ENCODE measurements at regions not wholly inside any gene's neighbourhood (a gene's known extent, or its start where the extent isn't known, plus 50 kb on each side); places are given as distances from the start of the nearest gene placed in this dataset.

GRCh38 chr10:55378196-55378595 is 577.2 kb upstream of the PCDH15 start:
- no peaks in the 10 kb centered on the region for H3K36me3 Mint-ChIP-seq (ENCODE audit: low read depth)
- TF ChIP-seq, protein P1, sequence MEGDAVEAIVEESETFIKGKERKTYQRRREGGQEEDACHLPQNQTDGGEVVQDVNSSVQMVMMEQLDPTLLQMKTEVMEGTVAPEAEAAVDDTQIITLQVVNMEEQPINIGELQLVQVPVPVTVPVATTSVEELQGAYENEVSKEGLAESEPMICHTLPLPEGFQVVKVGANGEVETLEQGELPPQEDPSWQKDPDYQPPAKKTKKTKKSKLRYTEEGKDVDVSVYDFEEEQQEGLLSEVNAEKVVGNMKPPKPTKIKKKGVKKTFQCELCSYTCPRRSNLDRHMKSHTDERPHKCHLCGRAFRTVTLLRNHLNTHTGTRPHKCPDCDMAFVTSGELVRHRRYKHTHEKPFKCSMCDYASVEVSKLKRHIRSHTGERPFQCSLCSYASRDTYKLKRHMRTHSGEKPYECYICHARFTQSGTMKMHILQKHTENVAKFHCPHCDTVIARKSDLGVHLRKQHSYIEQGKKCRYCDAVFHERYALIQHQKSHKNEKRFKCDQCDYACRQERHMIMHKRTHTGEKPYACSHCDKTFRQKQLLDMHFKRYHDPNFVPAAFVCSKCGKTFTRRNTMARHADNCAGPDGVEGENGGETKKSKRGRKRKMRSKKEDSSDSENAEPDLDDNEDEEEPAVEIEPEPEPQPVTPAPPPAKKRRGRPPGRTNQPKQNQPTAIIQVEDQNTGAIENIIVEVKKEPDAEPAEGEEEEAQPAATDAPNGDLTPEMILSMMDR (conservative IDR thresholded peaks at IDR 0.05) = no peak
- H3K9me3 Mint-ChIP-seq = peaks cover 4% of the 10 kb centered on the region
- no peak for DNase-seq (ENCODE audit: low read depth, low spot score)
- H3K27ac Mint-ChIP-seq (ENCODE audit: unreplicated experiment) = no peak overlapping the region
- no peaks in the 10 kb centered on the region for H3K4me1 Mint-ChIP-seq
- H3K27me3 Mint-ChIP-seq (ENCODE audit: low read depth) = no peaks in the 10 kb centered on the region
- H3K4me3 Mint-ChIP-seq = no peak overlapping the region

- Mint-ChIP-seq H3K27me3 (ENCODE audit: low read depth) (no peaks in the 10 kb centered on the region), H3K4me1 (peaks cover 4% of the 10 kb centered on the region), H3K27ac (ENCODE audit: unreplicated experiment) (no peak overlapping the region), H3K9me3 (no peaks in the 10 kb centered on the region), H3K4me3 (no peak overlapping the region), H3K36me3 (ENCODE audit: low read depth) (no peaks in the 10 kb centered on the region)
- DNase-seq (ENCODE audit: low read depth, low spot score) = no peak
- TF ChIP-seq, protein P1 (conservative IDR thresholded peaks at IDR 0.05) = no peak
Observed at GRCh38 chr10:55374917-55375316, 573.9 kb upstream of the PCDH15 start.

GRCh38 chr10:55374060-55374459 is 573.0 kb upstream of the PCDH15 start:
- Mint-ChIP-seq H3K27me3 (ENCODE audit: low read depth) (no peaks in the 10 kb centered on the region), H3K27ac (ENCODE audit: unreplicated experiment) (no peak overlapping the region), H3K4me1 (peaks cover 8% of the 10 kb centered on the region), H3K4me3 (no peak overlapping the region), H3K36me3 (ENCODE audit: low read depth) (no peaks in the 10 kb centered on the region), H3K9me3 (no peaks in the 10 kb centered on the region)
- TF ChIP-seq, protein P1 (conservative IDR thresholded peaks at IDR 0.05) = no peak
- no peak for DNase-seq (ENCODE audit: low read depth, low spot score)

DNA sequence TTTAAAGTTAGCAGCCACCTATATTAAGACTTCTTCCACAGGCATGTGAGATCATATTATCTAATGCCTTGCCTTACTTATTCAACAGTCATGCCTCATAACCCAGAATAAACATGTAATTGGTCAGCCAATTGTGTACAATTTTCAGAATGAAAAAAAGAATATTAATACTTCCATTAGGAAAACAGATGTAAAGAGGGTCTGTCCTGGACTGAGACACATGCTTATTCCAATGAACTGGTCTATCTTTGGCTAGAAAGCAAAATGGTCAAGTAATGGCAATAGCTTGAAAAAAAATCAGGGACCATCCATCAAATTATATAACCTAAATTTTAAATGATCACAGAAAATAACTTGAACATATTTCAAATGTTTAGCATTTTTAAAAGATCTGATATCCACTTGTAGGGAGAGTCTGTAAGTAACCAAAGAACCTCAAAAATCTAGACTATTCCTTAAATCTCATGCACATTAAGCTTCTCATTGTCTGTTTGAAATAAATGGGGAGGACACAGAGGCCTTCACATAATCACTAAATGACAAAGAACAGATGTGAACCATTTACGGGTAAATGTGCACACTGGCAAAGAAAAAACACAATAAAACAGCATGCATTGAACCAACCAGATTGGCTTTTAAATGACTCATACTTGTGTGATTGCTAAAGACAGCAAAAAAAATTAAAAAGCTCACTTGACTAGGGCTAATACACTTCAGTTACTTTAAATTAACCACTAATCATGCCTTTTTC is 568.8 kb upstream of the PCDH15 start:
- DNase-seq (ENCODE audit: low read depth, low spot score) = no peak
- TF ChIP-seq, protein P1 (conservative IDR thresholded peaks at IDR 0.05) = no peak
- Mint-ChIP-seq H3K27ac (ENCODE audit: unreplicated experiment) (no peak overlapping the region), H3K4me3 (no peak overlapping the region), H3K36me3 (ENCODE audit: low read depth) (no peaks in the 10 kb centered on the region), H3K9me3 (no peaks in the 10 kb centered on the region), H3K4me1 (peaks cover 8% of the 10 kb centered on the region), H3K27me3 (ENCODE audit: low read depth) (no peaks in the 10 kb centered on the region)

- peaks cover 8% of the 10 kb centered on the region for H3K4me1 Mint-ChIP-seq
- H3K4me3 Mint-ChIP-seq = no peak overlapping the region
- H3K27me3 Mint-ChIP-seq (ENCODE audit: low read depth) = no peaks in the 10 kb centered on the region
- H3K9me3 Mint-ChIP-seq = peaks cover 5% of the 10 kb centered on the region
- no peak for DNase-seq (ENCODE audit: low read depth, low spot score)
- H3K36me3 Mint-ChIP-seq (ENCODE audit: low read depth) = no peaks in the 10 kb centered on the region
- no peak overlapping the region for H3K27ac Mint-ChIP-seq (ENCODE audit: unreplicated experiment)
- TF ChIP-seq, protein P1 (conservative IDR thresholded peaks at IDR 0.05) = no peak
Observed at GRCh38 chr10:55368467-55368866, 567.4 kb upstream of the PCDH15 start.
